ENCODE measurements at regions not wholly inside any gene's neighbourhood (a gene's known extent, or its start where the extent isn't known, plus 50 kb on each side); places are given as distances from the start of the nearest gene placed in this dataset.
A peak's percentile ranks its signal among the peaks of the same experiment; 100 is the strongest.
"Not testable (repeated sequence)": the region's sequence is repeated elsewhere in the genome, so short reads cannot be mapped to it uniquely, and the experiment has no call there.

DNA sequence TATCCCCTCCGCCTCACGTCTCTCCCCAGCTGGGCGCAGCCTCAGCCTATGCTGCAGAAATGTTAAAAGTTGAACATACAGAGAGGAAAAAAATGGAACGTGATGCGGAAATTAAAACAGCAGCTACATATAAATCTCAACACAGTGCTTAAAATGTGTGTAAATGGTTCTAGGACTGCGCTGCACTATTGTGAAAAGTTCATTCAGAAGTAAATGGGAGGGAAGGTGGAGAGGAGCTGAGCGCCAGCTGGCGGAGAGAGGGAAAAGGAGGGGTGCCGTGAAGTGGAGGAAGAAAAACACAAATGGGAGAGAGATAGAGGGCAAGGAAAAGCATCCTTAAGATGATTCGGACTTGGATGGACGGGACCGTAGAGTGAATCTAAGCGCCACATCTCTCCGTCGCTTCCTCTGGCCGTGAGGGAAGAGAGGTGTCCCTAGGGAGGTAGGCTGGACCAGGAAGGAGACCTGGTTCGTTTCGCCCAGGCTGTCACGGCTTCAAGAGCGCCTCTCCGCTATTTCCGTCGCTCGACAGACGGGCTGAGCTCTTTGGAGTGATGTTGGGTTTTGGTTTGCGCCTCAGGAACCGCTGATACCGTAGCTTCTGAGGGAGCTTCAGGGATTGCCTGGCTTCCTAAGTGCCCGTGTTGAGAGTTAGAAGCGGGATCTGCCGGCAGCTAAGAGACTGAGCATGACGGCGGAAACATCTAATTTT is 113.7 kb downstream of the TRIM27 start:
- no peak for DNase-seq

DNA sequence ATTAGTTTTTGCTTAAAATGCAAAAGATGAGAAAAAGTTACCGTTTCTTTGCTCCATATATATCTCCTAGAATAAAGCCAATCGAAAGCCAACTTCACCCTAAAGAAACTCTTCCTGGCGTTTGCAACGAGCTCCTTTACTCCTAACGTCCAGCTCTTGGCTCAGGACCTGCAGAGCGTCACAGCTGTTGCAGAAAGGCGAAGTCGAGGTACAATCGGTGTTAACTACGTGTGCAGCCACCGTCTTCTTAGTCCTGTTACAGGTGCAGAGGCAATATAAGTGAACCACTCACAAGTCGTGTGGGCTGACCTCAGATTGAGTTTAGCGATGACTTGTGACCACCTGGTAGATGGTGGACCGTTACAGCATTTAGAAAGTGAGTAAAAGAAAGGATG is 113.1 kb downstream of the TRIM27 start:
- no peak for DNase-seq

DNA sequence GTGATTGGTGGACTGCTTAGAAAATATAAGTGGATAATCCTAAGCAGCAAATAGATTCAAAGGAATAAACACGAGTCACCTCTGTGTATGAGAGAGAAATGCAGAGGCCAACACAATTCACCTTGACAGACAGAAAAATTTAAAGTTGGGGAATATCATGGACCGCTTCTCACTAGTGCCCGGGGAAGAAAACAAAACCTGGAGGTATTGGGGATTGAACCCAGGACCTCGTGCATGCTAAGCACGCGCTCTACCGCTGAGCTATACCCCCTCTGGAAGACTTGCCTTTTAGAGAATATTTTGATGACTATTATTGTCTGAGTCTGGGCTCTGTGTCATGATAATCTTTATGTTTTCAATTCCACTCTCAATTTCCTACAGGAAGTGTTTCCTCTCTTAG is 111.9 kb downstream of the TRIM27 start:
- DNase-seq = no peak

DNA sequence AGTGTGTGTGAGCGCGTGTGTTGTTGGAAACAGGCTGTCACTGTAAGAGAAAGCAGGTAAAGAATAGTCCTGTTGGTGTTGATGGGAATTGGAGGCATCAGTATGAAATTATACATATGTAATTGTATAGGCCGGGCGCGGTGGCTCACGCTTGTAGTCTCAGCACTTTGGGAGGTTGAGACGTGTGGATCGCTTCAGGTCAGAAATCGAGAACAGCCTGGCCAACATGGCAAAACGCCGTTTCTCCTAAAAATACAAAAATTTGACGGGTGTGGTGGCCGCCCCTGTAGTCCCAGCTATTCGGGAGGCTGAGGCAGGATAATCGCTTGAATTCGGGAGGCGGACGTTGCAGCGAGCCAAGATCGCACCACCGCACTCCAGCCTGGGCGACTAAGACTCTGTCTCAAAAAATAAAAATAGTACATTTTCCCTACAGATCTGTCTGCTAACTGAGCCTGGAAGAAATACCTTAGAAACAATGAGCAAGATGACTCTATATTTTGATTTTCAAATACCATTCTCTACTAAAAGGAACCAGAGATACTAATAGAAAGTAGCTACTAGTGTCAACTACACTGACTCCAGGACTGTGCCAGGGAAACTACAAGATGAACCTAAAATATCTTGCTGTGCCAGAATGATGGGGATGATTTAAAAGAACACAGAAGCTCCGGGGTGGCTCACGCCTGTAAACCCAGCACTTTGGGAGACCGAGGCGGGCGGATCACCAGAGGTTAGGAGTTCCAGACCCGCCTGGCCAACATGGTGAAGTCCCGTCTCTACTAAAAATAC is 110.8 kb downstream of the TRIM27 start:
- DNase-seq = no peak

DNA sequence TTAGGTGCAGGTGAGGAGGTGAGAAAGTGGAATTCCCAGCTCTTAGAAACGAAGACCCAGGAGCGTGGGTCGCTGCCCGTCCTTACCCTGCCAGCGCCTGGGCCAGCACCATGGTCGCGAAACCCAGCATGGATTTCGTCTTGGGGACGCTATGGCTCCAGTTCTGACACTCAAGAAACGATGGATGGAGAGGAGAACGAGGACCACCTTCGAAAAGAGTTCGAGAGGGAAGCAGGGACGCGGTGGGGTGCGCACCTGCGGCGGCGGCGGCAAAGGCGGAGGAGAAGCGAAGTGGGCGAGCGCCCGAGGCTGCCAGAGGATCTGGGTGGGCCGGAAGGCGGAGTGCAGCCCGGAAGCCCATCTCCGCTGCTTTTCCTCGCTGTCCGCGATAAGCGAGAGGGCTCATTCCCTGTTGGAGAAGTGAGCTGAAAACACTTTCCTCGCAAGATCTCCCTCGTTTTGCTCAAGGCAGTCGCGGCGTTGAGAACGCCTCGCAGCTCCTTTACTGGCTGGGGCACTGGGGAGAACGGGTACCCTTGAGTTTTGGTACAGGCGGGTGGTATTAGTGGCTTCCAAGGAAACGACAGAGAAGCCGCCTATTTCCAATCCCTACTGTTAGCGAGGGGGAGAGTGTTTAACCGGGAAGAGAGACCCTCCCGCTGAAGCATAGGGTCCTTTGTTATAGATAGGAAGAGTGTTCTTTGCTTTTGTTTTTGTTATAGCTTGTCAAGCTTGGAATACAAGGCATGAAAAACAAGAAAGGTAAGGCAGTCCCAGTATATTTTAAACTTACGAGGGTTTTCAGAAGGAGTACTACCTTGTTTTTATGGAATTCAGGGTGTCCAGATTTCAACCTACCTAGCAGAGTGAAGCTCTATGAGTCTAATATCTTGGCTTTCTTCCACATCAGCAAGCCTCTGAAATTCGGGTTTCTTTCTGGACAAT is 109.5 kb downstream of the TRIM27 start:
- DNase-seq = no peak

DNA sequence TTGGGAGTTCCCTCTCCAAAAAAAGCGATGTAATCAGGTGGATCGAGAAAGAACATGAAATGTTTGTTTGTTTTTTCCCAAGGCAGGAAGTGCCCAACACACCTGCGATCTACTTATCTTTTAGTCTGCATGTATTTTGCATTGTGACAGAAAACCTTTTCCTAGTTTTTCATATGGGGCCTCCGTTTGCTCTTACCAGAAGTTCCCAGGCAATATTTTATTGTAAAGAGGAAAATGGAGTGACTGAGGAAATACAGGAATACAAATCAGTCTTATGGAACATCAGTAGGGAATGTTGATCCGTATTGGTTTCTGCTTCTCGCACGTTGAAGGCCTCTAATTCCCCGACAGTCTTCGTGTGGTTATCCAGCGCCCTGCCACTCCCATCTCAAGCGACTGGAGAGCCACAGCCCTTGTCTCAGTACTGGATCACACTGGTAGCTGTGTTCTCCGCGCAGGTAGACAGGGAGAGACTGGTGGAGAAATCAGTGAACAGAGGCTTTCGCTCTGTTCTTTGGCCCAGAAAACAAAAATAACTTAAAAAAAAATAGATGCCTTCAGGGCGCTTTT is 107.4 kb downstream of the TRIM27 start:
- no peak for DNase-seq

DNA sequence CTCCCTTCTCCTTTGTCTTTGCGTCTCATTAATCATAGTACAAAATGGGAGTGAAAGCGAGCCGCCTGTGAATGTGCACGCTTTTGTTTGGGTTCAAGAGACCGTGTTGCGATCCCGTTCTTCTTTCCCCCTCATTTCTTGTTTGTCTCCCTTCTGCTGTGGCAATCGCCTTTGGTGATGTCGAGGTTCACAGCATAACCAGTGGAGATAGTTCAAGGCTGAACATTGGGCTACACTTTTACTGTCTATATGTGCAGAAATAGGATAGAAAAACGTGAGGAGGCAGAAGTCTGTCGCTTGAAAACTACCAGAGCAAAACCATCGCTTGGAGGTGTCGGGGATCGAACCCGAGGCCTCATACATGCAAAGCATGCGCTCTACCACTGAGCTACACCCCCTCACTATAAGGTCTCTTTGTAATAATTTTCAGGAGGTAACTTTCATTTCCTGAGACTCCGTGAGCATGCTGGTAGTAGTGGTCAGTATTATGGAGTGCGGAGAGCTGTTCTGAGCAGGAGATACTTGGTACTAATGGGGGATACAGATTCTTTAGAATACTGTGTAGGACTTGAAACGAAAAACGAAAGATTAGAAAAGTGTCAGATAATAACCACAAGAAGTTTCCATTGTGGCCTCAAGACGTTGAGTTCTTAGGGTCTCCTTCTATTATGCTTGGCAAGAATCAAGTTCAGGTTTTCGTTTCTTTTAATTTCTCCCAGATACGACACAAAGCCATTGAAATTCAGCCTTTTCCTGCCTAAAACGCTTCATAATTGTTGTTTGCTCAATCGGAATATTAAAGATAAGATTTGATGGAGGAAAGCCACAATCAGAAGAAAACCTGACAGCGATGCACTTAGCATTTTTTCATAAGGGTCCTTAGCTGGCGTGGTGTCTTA is 106.6 kb downstream of the TRIM27 start:
- no peak for DNase-seq

DNA sequence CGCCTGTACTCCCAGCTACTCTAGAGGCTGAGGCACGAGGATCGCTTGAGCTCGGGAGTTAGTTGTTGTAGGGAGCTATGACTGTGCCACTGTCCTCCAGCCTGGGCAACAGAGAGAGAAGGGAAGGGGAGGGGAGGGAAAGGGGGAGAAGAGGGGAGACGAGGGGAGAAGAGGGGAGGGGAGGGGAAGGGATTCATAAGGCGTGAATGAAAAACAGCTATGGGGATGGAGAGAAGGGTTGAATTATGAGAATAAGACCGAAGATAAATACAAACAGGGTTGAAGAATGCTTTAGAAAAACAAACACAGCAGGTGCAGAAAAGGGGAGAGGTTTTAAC is 106.0 kb downstream of the TRIM27 start:
- DNase-seq = no peak

DNA sequence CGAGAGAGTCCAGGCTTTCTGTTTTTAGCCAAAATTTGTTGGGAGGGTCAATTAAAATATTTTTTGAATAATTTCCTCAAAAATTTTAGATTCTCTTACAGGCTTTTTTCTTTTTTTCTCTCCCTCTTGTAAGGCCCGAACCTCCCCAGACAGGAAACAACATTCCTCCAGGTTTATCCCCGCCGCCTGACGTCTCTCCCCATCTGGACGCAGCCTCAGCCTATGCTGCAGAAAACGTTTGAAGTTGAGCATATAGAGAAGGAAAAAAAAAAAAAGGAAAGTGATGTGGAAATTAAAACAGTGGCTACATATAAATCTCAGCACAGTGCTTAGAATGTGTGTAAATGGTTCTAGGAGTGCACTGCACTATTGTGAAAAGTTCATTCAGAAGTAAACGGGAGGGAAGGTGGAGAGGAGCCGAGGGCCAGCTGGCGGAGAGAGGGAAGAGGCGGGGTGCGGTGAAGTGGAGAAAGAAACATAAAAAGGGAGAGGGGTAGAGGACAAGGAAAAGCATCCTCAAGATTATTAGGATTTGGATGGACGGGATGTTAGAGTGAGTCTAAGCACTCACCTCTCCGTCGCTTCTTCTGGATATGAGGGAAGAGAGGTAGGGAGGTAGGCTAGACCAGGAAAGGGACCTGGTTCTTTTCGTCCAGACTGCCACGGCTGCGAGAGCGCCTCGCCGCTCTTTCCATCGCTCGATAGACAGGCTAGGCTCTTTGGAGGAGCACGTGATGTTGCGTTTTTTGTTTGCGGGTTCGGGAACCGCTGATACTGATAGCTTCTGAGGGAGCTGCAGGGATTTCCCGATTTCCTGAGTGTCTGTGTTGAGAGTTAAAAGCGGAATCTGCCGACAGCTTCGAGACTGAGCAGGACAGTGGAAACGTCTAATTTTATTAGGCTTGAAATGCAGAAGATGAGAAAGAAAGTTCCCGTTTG is 98.7 kb downstream of the TRIM27 start:
- no peak for DNase-seq

DNA sequence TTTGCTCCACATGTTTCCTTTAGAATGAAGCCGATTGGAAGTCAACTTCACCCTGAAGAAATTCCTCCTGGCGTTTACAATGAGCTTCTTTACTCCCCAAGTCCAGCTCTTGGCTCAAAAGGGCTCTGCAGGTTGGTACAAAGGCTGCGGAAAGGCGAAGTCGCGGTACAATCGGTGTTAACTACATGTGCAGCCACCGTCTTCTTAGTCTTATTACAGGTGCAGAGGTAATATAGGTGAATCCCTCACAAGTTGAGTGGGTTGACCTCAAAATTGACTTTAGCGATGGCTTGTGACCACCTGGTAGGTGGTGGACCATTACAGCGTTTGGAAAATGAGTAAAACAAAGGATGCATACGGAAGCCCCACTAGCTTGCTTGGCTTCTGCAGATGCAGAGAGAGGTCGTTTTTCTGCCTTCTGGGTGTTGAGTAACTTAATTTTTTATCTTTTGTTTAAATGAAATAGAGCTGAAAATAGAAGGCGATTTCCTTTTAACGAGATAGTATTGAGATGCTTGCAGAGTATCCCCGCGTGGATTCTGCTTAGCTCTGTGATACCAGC is 98.0 kb downstream of the TRIM27 start:
- no peak for DNase-seq

DNA sequence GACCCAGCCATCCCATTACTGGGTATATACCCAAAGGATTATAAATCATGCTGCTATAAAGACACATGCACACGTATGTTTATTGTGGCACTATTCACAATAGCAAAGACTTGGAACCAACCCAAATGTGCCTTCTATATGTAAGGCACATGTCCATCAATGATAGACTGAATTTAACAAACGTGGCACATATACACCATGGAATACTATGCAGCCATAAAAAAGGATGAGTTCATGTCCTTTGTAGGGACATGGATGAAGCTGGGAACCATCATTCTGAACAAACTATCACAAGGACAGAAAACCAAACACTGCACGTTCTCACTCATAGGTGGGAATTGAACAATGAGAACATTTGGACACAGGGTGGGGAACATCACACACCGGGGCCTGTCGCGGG is 92.1 kb downstream of the TRIM27 start:
- not testable (repeated sequence) for DNase-seq

DNA sequence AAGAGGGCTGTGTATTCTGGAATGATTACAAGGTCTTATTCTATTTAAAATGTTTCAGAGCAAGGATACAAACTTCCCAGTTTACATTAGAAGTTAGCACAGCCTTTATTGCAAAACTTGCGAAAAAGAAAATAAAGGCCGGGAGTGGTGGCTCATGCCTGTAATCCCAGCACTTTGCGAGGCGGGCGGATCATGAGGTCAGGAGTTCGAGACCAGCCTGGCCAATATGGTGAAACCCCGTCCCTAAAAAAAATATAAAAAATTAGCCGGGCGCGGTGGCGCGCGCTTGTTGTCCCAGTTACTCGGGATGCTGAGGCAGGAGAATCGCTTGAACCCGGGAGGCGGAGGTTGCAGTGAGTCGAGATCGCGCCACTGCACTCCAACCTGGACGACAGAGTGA is 87.1 kb downstream of the TRIM27 start:
- not testable (repeated sequence) for DNase-seq

DNA sequence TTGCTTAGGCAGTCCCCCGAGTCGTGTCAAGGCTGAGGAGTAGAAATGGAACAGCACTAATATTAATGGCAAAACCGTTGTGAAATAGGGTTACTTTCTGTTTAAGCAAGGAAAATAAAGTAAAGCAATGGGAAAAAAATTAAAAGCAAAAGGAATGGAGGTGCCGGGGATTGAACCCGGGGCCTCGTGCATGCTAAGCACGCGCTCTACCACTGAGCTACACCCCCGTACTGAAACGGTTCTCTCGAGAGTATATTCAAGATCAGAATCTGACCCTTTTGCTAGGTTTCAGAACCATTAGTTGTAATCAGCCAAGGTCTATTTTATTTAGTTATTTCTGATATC is 85.5 kb downstream of the TRIM27 start:
- DNase-seq = peak; percentile 43

DNA sequence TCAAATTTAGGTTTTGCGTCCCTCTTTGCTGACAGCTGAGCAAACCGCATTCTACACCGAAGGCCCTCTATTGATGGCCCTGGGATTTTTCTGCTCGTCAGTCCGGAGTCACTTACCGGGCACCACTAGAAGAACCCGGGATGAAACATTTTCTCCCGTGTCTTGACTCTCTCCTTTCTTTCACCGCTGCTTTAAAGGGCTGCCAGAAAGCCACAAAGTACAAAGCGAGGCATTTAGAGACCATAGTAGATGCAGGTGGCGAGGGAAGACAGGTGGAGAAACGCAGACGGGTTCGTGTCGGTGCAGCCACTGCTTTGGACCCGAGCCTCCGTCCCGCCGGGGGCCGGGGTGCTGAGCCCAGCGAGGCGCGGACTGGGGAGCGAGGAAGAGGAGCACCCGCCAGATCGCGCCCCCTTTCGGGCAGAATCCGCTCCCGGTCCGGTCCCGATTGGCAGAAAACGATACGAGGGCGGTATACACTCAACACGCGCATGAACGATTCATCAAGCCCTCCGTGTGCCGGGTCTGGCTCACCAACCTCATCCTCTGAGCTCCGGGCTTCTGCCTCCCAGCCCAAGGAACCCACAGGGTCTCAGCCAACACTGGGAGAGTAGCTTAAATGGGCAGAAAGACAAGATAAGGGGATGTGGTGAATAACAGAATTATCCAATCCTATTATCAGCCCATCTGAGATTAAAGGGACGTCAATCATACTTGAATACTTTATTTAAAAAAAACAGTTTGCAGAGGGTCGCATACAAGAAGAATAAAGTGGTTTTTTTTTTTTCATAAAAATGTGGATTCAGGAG is 84.9 kb downstream of the TRIM27 start:
- DNase-seq = peak; percentile 60

DNA sequence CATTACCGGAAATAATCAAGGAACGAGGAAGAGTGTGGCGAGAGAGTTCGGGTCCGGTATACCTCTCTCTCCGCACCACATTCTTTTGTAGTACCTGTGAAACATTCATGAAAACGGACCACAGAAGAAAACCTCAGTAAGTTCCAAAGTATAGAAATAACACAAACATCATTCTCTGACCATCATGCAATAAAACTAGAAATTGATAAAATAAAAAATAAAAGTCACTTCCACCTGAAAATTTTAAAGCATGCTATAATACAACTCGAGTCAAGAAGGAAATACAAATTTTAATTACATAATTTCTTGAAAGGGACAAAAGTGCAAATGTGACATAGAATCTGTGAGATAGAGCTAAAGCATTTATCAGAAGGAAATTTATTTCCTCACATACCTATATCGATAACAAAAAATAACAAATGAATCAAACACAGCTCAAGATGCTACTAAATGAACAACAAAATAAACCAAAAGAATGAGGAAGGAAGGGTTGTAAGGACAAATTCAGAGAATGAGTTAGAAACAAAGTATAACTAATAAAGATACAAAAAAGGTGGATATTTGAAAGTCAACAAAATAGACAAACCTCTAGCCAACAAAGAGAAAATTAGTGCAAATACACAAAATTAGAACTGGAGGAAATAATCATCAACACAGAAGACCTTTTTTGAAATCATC is 84.2 kb downstream of the TRIM27 start:
- DNase-seq = no peak

DNA sequence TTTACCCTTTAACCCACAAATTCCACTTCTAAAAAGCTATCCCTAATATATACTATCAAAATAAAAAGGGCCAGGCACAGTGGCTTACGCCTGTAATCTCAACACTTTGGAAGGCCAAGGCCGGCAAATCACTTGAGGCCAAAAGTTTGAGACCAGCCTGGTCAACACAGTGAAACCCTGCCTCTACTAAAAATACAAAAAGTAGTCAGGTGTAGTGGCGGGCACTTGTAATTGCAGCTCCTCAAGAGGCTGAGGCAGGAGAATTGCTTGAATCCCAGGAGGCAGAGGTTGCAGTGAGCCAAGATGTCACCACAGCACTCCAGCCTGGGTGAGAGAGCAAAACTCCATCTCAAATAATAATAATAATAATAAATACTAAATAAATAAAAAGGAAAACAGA is 82.5 kb downstream of the TRIM27 start:
- no peak for DNase-seq

DNA sequence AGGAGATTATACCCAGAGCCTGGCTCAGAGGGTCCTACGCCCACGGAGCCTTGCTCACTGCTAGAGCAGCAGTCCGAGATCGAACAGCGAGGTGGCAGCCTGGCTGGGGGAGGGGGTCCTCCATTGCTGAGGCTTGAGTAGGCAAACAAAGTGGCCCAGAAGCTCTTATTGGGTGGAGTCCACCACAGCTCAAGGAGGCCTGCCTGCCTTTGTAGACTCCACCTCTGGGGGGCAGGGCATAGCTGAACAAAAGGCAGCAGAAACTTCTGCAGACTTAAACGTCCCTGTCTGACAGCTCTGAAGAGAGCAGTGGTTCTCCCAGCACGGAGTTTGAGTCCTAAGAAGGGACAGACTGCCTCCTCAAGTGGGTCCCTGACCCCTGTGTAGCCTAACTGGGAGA is 75.0 kb downstream of the TRIM27 start:
- DNase-seq = not testable (repeated sequence)
